ENCODE measurements at regions not wholly inside any gene's neighbourhood (a gene's known extent, or its start where the extent isn't known, plus 50 kb on each side); places are given as distances from the start of the nearest gene placed in this dataset.

DNA sequence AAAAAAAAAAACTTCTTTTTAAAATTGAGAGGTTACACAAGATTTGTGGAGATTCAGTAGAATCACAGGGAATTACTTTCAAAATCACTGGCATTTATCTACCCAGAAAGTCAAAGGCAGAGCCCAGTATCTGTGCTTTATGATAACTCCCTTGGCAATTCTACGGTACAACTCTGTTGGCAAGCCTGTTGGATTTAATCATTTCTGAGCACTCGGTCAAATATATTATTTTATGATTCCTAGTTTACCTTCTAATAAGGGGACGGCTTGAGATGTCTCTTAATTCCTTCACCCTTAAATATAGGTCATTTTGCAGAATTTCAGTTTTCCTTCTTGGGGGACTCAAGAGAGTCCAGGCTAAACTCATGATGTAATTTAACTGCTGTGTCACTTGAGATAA is 987.6 kb downstream of the EFNB2 start:
- TF ChIP-seq, protein P1, sequence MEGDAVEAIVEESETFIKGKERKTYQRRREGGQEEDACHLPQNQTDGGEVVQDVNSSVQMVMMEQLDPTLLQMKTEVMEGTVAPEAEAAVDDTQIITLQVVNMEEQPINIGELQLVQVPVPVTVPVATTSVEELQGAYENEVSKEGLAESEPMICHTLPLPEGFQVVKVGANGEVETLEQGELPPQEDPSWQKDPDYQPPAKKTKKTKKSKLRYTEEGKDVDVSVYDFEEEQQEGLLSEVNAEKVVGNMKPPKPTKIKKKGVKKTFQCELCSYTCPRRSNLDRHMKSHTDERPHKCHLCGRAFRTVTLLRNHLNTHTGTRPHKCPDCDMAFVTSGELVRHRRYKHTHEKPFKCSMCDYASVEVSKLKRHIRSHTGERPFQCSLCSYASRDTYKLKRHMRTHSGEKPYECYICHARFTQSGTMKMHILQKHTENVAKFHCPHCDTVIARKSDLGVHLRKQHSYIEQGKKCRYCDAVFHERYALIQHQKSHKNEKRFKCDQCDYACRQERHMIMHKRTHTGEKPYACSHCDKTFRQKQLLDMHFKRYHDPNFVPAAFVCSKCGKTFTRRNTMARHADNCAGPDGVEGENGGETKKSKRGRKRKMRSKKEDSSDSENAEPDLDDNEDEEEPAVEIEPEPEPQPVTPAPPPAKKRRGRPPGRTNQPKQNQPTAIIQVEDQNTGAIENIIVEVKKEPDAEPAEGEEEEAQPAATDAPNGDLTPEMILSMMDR (IDR thresholded peaks at IDR 0.05; ENCODE audit: poor library complexity): no peak
- TF ChIP-seq EZH2phosphoT487 (IDR thresholded peaks at IDR 0.05; ENCODE audit: low read depth, severe bottlenecking, unreplicated experiment): no peak

Measured in hepatocyte (in vitro differentiated cells).